GM18498 (cell line): ENCODE measurements at regions not wholly inside any gene's neighbourhood (a gene's known extent, or its start where the extent isn't known, plus 50 kb on each side); places are given as distances from the start of the nearest gene placed in this dataset.

ENCODE experiments used
- ATAC-seq: cut with Tn5 transposase; IDR thresholded peaks from one replicate; pipeline ENCODE4 v1.9.1; 2021; ENCODE audit warnings: mild to moderate bottlenecking, moderate library complexity; ENCODE audit not compliant: unreplicated experiment

- ATAC-seq: no peak
Measured at GRCh38 chr2:220662431-220662830, 909.7 kb downstream of the EPHA4 start.

- ATAC-seq: no peak
Measured at GRCh38 chr2:220663065-220663464, 909.0 kb downstream of the EPHA4 start.

GRCh38 chr2:220664272-220665107 lies 907.6 kb downstream of the EPHA4 start:
- ATAC-seq: no peak

GRCh38 chr2:220665108-220665471 lies 907.0 kb downstream of the EPHA4 start:
- ATAC-seq: no peak

GRCh38 chr2:220669324-220669723 lies 902.8 kb downstream of the EPHA4 start:
- no peak for ATAC-seq

GRCh38 chr2:220670511-220670910 lies 901.6 kb downstream of the EPHA4 start:
- no peak for ATAC-seq

GRCh38 chr2:220673151-220673874 lies 898.8 kb downstream of the EPHA4 start:
- no peak for ATAC-seq

GRCh38 chr2:220674033-220674432 lies 898.1 kb downstream of the EPHA4 start:
- no peak for ATAC-seq

GRCh38 chr2:220676695-220677094 lies 895.4 kb downstream of the EPHA4 start:
- ATAC-seq: no peak

GRCh38 chr2:220678943-220679342 lies 893.2 kb downstream of the EPHA4 start:
- ATAC-seq: no peak

GRCh38 chr2:220682616-220683015 lies 889.5 kb downstream of the EPHA4 start:
- ATAC-seq: no peak

- ATAC-seq: no peak
Measured at GRCh38 chr2:220684099-220684498, 888.0 kb downstream of the EPHA4 start.

- peak; percentile 91 for ATAC-seq
Measured at GRCh38 chr2:220687231-220687843, 884.8 kb downstream of the EPHA4 start.

- ATAC-seq: no peak
Measured at GRCh38 chr2:220695397-220696279, 876.5 kb downstream of the EPHA4 start.

GRCh38 chr2:220696280-220696669 lies 875.8 kb downstream of the EPHA4 start:
- ATAC-seq: no peak

GRCh38 chr2:220697011-220697410 lies 875.1 kb downstream of the EPHA4 start:
- ATAC-seq: no peak

- ATAC-seq: no peak
Measured at GRCh38 chr2:220701115-220701514, 871.0 kb downstream of the EPHA4 start.

GRCh38 chr2:220703279-220703678 lies 868.8 kb downstream of the EPHA4 start:
- no peak for ATAC-seq

GRCh38 chr2:220704081-220704480 lies 868.0 kb downstream of the EPHA4 start:
- no peak for ATAC-seq

GRCh38 chr2:220704810-220705209 lies 867.3 kb downstream of the EPHA4 start:
- no peak for ATAC-seq

- ATAC-seq: no peak
Measured at GRCh38 chr2:220705678-220706077, 866.4 kb downstream of the EPHA4 start.
